Stimulated activated CD4-positive, alpha-beta T cell treated with anti-CD3 and anti-CD28 coated beads, Interleukin-15, amount 100 ng/mL, for 24 hours (primary cell): ENCODE measurements at regions not wholly inside any gene's neighbourhood (a gene's known extent, or its start where the extent isn't known, plus 50 kb on each side); places are given as distances from the start of the nearest gene placed in this dataset.

Experiments
- DNase-seq: peaks from one replicate; pipeline ENCODE4 v3.0.0-alpha.2; 2020

DNA sequence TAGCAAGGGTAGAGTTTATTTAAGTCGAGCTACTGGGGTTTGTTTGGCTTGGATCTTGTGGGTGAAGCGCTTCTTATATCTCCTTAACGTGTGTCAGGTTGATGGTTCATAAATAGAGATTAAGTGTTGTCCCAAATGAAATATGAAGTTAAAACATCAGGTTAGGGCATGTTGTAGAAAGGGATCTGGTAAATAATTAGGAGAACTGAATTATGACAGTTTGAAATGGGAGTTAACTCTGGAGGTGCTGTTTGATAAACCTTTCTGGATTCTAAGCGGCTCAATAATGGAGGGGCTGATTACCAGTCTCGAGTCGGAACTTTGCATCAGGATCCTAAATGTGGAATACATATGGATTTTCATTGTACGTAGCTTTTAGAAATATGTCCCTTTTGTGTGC is 717.0 kb upstream of the WWC1 start:
- no peak for DNase-seq

DNA sequence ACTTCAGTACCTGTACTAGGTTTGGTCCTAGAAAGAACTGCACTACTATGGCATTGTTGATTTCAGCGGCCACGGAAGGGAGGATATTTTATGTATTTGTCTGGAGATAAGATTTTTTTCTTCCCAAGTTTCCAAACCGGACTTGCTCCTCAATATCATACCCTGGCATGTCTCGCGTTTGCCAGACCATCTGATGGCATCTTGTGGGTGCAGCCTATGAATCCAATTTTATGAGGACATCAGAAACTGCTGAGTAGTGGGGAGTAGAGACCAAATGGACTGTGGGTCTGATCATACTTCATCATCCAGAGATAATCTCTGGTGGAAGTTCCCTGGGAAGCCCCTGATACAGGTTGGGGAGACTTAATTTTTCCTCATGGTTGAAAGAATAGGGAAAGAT is 716.1 kb upstream of the WWC1 start:
- no peak for DNase-seq

DNA sequence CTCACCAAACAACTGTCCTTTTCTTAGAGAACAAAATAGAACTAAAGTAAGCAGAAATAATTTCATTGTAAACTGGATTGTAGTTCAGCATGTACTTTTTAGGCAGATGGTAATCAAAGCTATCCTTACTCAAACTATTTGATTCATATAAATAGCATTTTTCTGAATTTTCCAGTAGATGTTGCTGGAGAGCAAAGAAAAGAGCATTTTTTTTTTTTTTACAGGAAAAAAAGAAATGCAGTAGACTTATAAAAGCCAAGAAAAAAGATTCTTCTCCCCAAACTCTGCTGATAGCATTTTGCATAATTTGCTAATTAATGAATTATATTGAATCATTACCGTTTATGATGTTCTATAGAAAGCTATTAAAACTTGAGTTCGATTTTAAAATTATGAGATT is 715.3 kb upstream of the WWC1 start:
- DNase-seq: no peak

DNA sequence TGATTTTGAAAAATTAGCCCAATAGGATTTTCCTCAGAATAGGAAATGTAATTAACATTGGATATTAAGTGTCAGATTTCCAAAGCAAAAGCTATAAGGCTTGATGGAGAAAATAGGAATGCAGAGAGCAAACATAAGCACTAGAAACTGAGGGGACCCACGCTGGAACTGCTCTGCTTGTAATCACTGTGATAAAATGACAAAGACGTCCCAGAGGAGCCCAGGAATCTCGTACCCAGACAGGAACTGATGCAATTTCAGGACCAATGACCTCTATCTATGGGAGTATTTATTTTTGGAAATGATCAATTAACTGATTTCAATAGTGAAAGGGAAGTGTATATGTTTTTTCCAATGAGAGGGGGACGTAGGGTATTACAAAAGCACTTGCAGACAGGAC is 714.5 kb upstream of the WWC1 start:
- DNase-seq: no peak

DNA sequence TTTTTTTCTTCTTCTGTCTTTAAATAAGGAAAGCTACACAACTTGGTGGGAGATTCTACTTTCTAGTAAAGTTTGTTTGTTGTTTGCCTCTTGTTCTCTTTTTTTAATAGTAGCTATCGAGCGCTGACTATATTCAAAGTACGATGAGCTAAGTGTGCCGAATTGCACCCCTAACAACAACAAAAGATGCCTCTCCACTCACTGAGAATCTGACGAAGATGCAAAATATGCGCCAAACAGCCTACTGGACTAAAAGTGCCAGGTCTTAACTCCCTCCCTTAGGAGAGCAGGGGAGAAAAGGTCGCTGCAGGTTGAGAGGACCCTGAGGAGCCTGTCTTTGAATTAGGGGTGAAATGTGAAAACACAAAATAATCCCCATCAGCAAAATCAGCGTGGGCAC is 713.8 kb upstream of the WWC1 start:
- no peak for DNase-seq

DNA sequence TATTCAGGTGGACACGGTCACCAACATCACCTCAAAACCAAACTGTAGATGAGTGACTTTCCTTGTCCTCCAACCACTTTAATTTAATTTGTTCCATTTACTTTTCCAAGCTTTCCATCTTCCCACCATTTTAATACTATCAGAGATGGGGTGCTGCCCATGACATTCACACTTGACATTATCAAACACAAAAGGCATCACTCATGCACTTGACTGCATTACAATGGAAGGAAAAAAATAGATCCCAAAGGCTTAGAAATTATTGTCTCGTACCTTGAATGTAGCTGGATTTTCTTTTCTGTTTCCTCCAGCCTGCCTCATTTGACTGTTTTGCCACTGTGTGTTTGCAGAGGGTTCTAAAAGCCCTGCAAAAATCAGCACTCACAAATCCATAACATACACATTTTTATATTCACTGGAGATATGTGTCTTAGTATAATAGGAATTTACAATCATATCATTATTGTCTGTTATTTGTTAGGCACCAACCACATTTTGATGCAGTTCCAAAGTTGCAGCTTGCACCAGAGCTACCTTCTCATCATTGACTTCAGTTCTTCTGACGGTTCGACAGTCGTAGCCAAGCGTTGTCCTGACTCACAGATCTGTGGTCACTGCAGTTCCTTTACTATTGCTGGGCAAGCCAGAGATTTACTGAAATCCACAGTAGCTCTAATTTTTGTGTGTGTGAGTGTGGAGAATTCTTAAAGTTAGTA is 712.3 kb upstream of the WWC1 start:
- no peak for DNase-seq

DNA sequence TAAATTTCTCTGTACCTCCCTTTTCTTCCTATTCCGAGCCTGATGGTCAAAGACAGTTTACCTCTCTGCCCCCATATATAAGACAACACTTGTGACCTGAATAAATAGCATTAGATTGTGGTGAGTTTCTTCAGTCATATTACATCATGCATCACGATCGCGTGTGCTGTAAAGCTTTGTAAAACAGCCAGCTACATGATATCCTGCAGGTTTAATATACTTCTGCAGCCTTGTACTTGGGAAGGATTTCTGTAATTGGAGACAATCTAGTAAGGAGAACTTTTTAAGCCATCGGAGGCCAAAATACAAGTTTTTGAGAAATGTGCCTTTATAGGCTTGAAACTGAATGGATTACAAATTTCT is 711.8 kb upstream of the WWC1 start:
- no peak for DNase-seq

DNA sequence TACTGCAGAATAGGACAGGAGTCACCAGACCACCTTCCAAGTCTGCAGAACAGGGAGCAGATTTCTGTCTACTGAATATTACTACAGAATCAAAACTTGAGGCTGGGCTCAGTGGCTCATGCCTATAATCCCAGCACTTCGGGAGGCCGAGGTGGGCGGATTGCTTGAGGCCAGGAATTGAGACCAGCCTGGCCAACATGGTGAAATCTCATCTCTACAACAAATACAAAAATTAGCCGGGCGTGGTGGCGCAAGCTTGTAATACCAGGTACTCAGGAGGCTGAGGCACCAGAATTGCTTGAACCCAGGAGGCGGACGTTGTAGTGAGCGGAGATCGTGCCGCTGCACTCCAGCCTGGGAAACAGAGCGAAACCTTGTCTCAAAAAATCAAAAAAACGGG is 710.8 kb upstream of the WWC1 start:
- no peak for DNase-seq

DNA sequence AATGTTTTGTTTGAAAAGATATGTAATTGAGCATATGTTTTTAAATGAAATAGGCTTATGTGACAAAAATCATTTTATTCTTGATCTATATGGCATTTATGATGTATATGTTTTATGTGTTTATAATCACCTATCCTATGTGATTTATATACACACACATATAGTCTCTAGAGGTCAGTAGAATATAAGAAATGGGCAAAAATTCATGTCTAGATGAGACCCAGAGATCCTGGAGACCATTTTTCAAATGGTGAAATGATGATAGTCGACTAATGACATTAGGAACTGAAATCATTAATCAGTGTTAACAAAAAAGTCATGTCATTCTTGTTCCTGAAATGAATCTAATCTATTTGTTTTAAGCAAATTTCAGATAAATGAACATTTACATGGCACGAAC is 709.2 kb upstream of the WWC1 start:
- no peak for DNase-seq

DNA sequence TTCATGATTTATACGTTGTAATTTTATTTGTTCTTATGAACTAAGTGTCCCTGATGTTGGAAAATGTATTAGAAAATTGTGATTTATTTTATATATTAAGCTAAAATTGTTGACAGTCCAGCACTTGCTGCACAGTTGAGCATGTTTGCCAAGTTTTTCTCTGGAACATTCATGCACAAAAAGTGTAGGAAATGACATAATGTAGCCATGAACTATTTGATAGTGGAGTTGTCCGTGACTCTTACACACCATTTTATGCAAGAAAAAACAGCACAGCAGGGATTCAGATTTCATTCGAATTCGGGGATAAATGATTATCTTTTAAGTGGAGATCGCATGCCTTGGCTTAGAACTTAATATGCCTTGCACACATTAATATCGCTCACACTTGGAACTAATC is 708.6 kb upstream of the WWC1 start:
- no peak for DNase-seq

DNA sequence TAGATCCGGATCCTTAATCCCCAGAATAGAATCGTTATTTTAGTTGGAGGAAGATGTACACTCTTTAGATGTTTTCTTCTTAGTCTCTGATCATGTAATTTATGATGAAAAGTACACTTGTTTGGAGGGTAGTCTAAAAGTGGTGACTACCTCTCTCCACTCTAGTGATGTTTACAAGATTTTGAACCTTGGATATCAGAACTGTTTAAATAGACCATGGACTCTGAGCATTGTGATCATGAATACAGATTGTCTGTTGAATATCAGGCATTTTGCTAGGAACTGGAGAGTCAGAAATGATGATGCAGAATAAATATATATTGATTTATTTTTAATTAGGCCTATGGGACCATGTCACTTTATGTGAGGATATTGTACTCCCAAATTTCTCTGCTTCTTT is 706.3 kb upstream of the WWC1 start:
- DNase-seq: no peak

DNA sequence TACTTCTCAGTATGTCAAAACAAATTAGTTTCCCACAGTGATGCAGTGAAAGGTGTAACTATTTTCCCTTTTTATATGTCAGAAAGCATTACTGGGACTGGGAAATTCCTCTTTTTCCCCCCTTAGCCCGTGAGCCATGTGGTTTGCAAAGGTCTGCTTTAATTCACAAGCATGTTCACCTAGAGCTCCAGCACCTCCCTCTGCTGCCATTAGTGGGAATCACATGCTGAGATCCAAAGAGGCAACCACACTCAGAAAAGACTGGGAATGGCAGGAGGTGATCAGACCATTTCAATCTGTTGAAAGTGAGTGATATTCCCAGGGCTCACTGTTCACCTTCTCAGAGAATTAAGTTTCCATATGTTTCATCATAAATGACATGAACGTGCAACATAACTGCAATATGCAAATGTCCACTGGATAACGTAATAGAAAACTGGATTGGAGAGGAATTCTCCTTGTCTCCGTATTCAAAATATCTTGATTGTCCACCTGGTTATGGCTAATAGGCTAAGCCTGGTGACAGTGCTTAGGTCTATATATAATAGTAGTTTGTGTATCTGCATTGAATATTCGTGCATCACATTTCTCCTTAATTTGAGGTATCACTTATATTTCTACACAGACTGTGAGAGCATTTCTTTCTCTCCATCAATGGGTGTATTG is 703.5 kb upstream of the WWC1 start:
- DNase-seq: no peak

DNA sequence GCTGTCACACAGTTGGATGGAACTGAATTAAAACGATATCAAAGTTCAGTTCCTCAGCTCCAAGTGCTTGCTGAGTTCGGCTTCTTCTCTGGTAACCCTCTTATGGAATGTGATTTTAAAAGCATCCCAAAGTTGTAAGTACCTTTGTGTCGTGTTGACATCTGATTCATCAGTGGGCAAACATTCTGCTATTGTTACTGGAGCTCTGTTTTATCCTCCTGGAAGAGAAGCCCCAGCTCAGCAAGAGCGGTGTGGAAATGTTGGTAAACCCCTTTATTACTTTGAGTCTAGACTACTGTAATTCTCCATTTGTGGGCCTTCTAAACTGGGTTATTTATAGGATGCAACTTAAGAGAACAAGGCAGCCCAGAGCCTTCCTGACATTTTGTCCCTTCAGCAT is 699.3 kb upstream of the WWC1 start:
- no peak for DNase-seq

DNA sequence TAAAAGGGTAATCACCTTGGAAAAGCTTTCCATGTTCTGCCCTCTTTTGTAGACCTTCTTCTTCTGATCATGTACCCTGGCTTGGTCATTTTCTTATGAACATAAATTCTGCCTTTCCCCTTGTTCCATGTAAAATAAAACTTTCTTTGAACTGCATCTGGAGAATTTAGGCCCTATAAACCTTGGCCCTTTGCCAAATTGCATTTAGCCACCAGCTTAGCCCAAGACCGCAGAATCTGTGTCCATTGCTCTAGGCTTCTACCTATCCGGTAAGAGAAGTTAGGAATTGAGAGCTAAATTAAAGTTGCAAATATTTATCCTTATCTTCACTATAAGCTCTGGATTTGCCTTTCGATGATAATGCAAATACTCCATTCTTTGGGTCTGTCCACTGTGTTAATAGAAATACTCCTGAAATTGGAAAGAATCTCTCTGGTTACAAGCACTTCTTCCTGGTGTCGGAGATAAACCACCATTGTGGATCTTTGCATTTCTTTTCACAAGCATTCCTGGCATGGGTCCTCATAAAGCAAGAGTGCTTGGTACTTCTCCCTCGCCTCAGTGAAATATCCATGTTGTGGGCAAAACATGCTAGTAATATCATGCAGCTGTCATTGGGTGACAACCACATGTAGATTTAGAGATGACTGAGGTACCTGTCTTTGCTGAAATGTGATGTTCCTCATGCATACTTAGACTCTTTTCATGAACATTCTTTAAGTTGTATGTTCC is 698.0 kb upstream of the WWC1 start:
- DNase-seq: no peak

DNA sequence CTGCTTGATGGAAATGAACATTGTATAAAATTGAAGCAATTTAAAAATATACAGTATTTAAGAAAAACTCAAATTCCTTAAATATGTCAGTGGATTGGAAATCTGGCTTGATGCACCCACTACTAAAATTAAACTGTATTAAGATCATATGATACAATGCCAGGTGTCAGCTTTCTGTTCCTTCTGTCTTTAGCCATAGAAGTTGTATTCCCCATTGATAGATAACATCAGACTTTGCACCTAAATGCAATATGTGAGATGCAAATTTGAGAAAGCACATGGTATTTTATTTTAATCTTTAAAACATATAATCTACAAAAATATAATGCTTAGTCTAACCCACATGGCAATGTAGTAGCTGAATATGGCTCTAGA is 697.4 kb upstream of the WWC1 start:
- no peak for DNase-seq

DNA sequence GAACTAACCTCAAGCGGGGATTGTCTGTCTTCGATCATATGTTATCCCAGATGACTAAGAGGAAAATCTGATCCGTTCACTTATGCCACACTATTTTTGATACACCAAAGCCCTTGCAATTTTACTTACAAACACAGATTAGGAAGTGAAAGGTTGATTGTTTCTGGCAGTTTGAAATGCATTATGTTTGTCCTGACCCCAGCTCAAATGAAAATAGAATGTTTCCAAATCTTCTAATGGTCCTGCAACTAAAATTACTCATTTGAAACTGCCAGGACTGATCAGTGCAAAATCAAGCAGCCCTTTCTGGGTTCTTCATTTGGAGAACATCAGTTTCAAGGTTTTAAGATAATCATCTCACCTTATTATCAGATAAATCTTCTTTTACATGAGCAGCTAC is 696.7 kb upstream of the WWC1 start:
- DNase-seq: no peak

DNA sequence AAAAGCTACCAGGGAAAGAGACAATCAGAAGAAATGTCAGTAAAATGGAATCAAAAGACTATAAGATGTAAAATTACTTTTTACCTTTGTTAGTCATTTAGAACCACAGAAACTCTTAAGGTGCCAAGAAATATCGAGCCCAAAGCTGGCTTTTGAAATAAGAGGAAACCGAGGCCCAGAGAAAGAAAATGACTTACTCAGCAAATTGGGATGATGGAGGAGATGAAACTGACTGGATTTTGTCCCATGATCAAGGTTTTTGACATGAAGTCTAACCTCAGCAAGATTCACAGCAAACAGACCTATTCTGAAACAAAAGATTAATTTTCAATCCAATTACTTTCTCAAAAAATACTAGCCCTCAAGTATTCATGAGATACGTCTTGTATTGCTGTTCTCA is 696.2 kb upstream of the WWC1 start:
- DNase-seq: no peak

DNA sequence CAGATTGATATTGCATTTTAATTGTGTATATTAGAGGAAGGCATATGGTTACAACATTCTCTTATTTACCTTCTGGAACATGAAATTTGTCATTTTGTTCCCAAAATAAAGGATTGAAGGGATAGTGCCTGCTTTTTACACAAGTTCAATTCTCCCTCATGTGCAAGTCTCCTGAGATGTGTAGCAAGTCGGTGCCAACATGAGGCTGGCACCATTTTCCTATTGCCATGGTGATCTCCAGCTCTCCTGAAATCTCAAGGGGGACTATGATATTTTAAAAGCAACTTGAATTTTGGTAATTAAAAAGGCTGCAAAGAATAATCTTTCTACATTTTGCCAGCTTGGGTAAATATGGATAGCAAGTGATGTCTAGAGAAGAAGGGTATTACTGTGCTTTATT is 693.3 kb upstream of the WWC1 start:
- no peak for DNase-seq

DNA sequence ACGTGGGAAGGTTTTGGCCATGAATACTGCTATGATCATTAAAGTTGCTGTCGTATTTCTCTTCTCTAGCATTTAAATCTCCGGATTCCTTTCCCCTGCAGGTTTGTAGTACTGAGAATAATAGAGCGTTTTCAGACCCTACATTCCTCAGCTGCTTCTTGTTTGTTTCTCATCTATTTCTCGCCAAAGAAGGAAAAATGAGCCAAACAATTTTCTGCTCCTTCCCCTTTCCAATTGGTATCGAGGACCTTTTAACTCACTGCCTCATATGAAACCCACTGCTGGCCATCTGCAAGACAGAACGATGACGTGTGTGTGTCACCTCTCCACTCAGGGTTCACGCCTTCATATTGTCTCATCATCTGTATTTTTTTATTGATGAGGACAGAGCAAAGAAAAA is 689.4 kb upstream of the WWC1 start:
- DNase-seq: no peak

DNA sequence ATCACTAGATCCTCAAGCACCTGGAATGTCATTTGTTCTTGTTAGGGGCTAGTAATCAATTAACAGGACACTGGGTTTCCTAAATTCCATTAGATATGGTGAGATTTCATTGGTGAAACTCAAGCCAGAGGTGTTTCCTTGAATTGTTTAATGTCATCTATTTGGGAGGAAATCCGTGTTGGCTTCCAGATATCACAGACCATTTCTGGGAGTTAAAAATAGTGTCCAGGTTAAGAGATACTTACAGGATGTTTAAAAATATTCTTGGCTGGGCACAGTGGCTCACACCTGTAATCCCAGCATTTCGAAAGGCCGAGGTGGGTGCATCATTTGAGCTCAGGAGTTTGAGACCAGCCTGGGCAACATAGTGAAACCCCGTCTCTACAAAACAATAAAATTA is 688.3 kb upstream of the WWC1 start:
- DNase-seq: no peak

DNA sequence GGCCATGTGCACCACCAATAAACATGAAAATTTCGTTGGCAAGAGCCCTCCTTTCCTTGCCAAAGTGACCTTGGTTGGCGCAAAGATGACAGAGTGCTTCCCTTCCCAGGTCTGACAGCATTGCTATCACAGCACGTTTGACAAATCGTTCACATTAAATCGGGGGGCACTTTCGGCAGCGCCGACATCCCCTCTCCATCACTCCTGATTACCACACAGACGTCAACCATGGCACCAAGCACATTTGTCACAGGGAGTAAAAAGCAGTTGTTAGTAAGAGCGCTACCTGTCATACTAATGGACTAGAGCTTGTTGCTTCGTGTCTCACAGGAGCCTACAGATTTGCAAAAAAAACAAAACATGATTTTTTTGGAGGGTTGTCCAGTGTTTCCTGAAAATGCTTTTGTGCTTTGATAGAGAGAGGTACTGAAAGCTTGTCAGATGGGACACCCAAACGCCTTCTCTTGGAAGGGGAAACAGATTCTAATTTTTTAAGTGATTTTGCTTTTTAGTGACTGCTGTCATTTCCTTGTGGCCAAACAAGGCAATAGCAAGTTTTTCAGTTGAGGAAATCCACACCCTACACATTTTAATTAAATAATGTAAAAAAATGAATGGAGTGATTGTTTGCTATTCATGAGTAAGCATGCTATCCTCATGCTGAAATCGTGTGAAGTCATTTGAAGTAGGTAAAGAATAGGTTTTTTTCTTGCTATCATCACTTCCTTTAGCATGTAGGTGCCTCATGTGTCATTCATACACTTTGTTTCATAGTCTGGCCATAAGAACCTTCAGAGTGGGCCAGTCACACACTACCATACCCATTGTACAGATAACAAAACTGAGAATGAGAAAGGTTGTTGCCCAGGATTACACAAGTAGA is 682.8 kb upstream of the WWC1 start:
- DNase-seq: no peak

DNA sequence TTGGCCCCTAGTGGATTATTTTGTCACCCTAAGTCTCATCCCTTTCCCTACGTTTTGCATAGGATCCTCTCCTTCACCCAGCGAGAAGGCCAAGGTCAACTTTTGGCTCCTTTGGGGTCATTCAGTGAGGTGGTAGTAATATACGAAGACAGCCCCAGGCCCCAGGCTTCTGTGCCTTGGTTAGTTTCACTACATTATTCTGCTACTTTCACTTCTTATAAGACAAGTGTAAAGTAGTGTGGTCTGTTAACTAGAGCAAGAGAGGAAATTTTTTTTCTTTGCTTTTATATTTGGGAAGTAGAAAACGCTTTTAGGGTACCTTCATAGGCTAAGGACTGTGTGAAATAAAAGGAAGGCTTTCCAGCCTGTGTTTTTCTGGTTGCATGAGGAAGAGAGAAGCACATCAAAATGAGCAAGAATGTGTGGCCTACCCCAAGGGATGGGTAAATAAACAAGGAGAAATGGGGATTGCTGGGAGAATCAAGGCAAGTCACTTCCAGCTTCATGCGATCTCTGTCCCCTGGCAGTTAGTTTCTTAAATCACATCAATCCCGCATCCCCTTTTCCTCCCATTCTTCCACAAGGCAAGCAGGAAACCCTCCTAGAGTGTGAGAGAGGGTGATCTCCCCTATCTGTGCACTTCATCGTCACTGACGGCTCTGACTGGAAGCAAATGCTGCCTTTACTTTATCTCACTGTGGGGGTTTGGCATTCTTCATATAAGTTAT is 677.0 kb upstream of the WWC1 start:
- DNase-seq: no peak
